CD4-positive, alpha-beta T cell treated with Interleukin-1 beta for 1 hour (primary cell): ENCODE measurements at regions not wholly inside any gene's neighbourhood (a gene's known extent, or its start where the extent isn't known, plus 50 kb on each side); places are given as distances from the start of the nearest gene placed in this dataset.
"Not testable (repeated sequence)": the region's sequence is repeated elsewhere in the genome, so short reads cannot be mapped to it uniquely, and the experiment has no call there.

Source experiments
- DNase-seq, 2 donors: peaks; one replicate each; pipeline ENCODE4 v3.0.0-alpha.2; 2020 to 2022

- DNase-seq, result no peak
Observed at GRCh38 chr12:88733008-88733407, 152.7 kb upstream of the KITLG start.

DNA sequence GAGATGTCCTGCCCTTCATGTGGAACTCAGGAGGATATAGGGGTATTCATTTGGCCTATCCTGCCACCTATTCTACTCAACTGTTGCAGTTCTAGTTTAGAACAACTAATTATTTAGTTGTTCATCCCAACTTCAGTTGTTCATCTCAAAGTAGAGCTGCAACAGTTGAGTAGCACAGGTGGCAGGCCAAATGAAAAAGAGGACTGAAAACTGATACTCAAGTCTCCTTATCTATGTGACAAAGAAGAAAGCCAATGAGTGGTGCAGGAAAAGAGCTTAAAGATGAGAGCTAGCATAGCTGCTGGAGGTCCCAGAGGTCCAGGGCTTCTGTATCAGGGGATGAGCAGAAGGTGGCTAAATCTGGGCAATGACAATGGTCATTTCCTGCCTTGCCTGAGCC, 148.9 kb upstream of the KITLG start:
- DNase-seq, result no peak

GRCh38 chr12:88726806-88727720, 146.8 kb upstream of the KITLG start:
- DNase-seq, result no peak

GRCh38 chr12:88725592-88726143, 145.4 kb upstream of the KITLG start:
- no peak for DNase-seq

DNA sequence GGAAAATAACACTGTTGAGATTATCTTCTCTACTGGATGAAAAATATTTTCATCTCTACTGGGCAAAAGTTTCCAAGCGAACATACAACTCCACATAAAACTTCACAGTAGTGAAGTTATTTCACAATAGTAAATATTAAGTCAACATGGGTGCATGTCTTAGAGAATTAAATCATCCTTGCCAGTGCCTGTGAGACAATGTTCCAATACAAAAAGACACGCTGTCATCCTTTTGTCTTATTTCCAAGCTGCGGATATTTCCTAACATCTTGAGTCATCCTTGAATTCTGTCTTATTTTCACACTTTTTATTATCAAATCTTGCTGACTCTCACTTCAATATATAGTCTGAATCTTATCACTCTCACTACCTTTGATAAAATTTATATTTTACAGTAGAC, 142.9 kb upstream of the KITLG start:
- no peak for DNase-seq

DNA sequence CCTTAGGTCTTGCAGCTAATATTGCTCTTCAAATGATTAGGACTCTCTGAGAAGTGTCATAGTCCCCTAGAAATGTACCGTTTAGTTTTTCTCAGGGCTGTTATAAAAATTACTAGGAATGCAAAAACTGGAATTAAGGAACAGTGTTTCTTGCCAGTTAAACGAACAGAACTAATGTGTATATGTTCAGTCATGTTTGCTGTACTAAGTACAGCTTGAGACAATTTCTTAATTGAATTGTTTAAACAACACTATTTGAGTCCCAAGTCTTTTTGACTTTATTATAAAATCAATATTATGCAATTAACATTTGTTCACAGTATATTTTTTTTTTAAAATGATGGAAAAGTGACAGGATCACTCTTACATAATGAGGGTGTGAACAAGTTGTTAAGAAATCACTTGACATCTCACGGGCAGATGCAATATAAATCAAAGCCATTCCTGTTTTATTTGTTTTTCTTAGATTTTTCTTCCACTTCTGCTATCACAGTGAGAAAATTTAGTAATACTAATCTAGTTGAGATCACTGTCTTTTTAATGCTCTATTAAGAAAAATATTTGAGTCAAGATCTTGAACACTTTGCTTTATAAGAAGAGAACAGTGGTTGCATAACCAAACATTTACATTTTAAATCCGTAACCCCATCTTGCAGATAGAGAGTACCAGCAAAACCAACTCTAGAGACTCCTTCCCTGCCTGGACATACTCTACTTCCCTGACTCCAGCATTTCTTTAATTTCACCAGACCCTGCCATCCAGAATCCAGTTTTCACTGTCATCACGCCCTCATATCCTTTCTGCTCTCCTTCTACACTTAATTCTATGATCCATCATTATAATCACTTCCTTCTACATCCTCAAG, 140.7 kb upstream of the KITLG start:
- no peak for DNase-seq

DNA sequence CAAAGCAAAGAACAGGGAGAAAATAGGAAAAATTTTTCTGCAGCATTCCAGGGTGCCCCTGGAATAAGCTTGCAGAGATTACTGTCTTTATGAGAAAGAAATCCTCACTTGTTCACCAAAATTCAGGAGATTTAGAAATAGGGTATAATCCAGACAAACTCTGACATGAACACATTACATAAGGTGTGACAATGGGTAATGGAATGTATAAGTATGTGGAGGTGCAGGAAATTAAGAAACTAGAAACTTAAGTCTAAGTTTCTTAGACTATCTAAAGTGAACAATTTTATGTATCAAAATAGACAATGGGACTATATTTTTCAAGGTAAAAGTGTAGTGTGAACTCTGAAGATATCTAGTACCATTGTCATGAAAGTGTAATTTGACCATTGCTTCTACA, 140.0 kb upstream of the KITLG start:
- DNase-seq, result no peak

DNA sequence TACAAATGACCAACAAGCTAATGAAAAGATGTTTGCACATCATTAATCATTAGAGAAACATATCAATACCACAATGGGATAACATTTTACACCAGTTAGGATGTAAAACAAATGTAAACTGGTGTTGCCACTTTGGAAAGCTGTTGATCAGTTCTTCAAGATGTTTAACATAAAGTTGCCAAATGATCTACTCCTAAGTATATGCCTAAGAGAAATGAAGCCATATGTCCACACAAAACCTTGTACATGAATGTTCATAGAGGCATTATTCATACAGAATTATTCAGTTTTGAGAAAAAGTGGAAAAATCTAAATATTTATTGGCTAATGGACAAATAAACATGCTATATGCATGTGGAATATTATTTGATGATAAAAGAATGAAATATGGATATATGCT, 136.9 kb upstream of the KITLG start:
- no peak for DNase-seq

GRCh38 chr12:88716240-88716639, 136.0 kb upstream of the KITLG start:
- no peak for DNase-seq

- DNase-seq, result no peak
Observed at GRCh38 chr12:88715673-88716072, 135.4 kb upstream of the KITLG start.

- not testable (repeated sequence) for DNase-seq
Observed at GRCh38 chr12:88714263-88714882, 134.1 kb upstream of the KITLG start.

DNA sequence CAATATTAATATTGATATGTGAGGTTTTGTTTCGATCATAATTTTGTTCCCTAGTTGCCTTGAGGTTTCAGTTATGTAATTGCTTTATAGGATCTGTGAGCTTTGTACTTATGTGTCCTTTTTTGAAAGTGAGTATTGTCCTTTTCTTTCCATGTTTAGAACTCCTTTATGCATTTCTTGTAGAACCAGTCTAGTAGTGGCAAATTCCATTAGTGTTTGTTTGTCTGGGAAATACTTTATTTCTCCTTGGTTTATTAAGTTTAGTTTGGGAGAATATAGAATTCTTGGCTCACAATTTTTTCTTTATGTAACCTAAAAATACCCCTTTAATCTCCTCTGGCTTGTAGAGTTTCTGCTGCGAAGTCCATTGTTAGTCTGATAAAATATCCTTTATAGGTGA, 127.5 kb upstream of the KITLG start:
- no peak for DNase-seq

DNA sequence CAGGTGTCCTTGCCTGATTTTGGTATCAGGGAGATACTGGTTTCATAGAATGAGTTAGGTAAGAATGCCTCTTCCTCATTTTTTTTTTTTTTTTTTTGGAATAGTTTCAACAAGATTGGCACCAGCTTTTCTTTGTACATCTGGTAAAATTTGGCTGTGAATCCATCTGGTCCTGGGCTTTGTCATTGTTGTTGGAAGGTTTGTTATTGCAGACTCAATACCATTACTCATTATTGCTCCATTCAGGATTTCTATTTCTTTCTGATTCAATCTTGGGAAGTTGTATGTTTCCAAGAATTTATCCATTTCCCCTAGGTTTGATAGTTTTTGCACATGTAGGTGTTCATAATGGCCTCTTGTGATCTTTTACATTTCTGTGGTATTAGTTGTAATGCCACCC, 126.0 kb upstream of the KITLG start:
- DNase-seq, result no peak

DNA sequence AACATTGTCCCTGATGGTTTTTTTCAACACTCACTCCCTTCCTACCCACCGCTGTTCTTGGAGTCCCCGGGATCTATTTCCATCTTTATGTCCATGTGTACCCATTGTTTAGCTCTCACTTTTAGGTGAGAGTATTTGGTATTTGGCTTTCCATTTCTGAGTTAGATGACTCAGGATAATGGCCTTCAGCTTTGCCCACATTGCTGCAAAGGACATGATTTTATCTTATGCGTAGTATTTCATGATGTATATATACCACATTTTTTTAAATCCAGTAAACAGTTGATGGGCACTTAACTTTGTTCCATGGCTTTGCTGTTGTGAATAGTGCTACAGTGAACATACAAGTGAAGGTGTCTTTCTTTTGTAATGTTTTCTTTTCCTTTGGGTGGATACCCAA, 123.5 kb upstream of the KITLG start:
- DNase-seq, result no peak

GRCh38 chr12:88698471-88698870, 118.2 kb upstream of the KITLG start:
- DNase-seq, result no peak

DNA sequence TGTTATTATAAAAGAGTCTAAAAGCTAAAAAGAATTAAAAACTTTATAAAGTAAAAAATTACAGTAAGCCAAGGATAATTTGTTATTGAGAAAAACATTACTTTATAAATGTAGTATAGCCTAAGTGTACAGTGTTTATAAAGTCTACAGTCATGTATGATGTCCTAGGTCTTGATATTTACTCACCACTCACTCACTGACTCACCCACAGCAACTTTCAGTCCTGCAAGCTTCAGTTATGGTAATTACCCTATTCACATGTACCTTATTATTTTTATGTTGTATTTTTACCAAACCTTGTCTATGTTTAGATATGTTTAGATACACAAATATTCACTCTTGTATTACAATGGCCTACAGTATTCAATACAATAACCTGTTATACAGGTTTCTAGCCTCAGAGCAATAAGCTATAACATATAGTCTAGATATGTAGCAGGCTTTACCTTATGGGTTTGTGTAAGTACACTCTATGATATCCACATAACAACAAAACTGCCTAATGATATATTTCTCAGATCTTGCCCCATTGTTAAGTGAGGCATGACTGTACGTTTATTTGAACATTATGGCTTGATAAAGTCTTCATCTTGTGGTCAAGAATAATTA, 113.7 kb upstream of the KITLG start:
- DNase-seq, result no peak

GRCh38 chr12:88691811-88692210, 111.5 kb upstream of the KITLG start:
- DNase-seq, result no peak

DNA sequence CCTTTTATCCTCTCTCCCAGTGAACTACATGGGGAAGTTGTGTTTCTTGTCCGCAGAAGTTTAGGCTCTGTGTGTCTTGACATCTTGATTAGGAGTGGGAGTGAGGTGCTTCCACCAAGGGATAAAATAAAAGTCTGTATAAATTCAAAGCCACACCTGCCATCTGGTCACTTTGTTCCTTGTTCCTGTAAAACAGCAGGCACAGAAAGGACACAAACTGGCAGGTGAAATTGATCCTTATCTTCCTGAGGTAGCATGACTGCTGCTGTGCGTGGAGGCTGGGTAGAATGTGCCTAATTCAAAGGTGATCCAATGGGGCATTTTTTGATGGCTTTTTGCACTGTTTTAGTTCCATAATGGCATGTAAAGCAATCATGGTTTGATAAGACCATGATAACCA, 104.3 kb upstream of the KITLG start:
- no peak for DNase-seq

DNA sequence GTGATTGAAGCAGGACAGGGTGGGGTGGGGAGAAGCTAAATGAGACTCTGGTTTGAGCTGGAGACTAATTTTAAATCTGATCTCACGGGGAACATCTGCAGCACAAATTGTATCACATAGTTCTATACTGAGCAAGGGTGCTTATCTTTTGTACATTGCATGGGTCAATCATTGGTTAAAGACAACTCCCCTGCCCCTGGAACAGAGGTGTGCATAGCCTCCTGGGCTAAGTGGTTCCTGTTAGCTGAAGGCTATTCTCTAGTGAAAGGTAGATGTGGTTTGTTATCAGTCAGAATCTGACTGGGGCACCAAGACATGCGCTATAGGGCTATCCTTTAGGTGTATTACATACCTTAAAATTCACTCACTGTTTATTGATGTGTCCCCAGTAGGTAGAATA, 103.9 kb upstream of the KITLG start:
- DNase-seq, result no peak

GRCh38 chr12:88683628-88684027, 103.4 kb upstream of the KITLG start:
- DNase-seq, result no peak

DNA sequence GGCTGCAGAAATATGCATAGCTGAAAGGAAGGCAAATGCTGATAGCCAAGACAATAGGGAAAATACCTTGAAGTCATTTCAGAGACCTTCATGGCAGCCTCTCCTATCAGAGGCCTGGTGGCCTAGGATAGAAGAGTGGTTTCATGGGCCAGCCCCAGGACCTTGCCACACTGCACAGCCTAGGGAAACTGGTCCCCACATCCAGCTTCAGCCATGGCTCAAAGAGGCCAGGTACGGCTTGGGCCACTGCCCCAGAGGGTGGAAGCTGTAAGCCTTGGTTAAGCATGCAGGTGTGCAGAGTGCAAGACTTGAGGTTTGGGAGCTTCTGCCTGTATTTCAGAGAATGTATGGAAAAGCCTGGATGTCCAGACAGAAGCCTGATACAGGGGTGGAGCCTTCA, 101.0 kb upstream of the KITLG start:
- no peak for DNase-seq

DNA sequence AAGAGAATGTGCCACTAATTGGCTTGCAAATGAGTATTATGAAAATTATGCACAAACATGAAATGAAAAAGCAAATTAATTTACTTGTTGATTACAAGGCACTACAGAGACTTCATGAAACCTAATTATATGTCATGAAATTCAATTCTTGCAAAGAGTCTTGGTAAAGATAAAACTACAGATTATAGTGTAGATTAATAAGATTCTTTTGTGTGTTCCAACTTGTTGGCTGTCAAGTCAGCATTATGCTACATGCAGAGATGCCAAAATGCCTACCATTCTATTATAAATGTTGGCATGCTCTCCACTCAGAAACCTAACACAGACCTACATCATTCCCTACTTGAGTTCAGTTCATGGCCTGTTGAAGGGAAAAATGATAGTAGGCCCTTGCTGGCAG, 97.2 kb upstream of the KITLG start:
- DNase-seq, result no peak

DNA sequence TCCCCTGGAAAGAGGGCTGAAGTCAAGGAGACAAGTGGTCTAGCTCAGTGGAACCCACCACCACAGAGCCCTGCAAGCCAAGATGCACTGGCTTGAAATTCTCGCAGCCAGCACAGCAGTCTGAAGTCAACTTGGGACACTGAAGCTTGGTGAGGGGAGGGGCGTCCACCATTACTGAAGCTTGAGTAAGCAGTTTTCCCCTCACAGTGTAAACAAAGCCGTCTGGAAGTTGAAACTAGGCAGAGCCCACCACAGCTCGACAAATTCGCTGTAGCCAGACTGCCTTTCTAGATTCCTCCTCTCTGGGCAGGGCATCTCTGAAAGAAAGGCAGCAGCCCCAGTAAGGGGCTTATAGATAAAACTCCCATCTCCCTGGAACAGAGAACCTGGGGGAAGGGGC, 87.3 kb upstream of the KITLG start:
- DNase-seq, result not testable (repeated sequence)
